Upper lobe of left lung (tissue), 4 donors: ENCODE measurements at regions not wholly inside any gene's neighbourhood (a gene's known extent, or its start where the extent isn't known, plus 50 kb on each side); places are given as distances from the start of the nearest gene placed in this dataset.

Source experiments
- POLR2AphosphoS5 ChIP-seq, 2 donors: sonication (generic); formaldehyde crosslinking; IDR thresholded peaks; one replicate each; pipeline ENCODE4 v1.5.1; 2017; ENCODE audit warnings: antibody characterized with exemption in 2 of 2
- TF ChIP-seq, protein P1 (sequence below), 6 experiments: fragments of 450-650 bp in 4 of 6; fragments of 200-600 bp in 2 of 6; sonication (generic) in 2 of 6; IDR thresholded peaks; one replicate each; pipeline ENCODE4 v1.5.1; 2016 to 2019; ENCODE audit warnings: antibody characterized with exemption in 6 of 6

DNA sequence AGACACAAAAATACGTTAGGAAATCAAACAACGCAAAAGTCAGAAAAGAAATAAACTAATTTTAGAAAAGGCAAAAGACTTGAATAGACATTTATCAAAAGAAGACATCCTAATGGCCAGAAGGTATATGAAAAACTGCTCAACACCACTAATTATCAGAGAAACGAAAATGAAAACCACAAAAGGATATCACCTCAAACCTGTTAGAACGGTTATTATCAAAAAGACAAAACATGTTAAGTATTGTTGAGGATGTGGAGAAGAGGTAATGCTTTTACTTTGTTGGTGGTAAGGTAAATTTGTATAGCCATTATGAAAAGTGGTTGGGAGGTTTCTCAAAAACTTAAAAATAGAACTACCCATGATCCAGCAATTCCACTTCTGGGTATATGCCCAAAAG is 230.0 kb upstream of the RGMB start:
- no peak for TF ChIP-seq POLR2AphosphoS5 (IDR thresholded peaks at IDR 0.05)
- TF ChIP-seq, protein P1, sequence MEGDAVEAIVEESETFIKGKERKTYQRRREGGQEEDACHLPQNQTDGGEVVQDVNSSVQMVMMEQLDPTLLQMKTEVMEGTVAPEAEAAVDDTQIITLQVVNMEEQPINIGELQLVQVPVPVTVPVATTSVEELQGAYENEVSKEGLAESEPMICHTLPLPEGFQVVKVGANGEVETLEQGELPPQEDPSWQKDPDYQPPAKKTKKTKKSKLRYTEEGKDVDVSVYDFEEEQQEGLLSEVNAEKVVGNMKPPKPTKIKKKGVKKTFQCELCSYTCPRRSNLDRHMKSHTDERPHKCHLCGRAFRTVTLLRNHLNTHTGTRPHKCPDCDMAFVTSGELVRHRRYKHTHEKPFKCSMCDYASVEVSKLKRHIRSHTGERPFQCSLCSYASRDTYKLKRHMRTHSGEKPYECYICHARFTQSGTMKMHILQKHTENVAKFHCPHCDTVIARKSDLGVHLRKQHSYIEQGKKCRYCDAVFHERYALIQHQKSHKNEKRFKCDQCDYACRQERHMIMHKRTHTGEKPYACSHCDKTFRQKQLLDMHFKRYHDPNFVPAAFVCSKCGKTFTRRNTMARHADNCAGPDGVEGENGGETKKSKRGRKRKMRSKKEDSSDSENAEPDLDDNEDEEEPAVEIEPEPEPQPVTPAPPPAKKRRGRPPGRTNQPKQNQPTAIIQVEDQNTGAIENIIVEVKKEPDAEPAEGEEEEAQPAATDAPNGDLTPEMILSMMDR (IDR thresholded peaks at IDR 0.05): no peak
